ENCODE measurements at regions not wholly inside any gene's neighbourhood (a gene's known extent, or its start where the extent isn't known, plus 50 kb on each side); places are given as distances from the start of the nearest gene placed in this dataset.

DNA sequence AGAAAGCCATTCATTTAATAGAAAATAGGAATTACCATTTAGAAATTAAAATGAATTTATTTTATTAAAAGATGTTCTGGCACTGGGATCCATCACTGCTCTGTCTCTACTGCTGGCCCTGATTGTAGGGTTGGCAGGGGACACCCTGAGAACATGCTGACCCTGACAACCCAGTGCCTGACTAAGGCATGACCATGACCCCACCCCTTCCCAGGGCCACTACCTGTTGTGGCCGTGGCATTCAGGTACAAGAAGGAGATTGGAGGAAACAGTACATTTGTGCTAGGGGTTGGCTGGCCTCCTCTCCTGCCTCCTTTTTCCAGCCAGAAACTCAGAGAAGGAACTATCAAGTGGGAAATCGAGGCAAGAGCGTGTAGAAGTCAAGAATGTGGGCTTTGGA is 197.0 kb upstream of the ZMIZ1 start:
- Histone ChIP-seq H3K4me2 (ENCODE audit: low read length) (no peak overlapping the region), H3K27me3 (ENCODE audit: insufficient read depth, low read length, poor library complexity) (no peaks in the 10 kb centered on the region), H3K27ac (ENCODE audit: low read depth, low read length) (no peak overlapping the region), H3K4ac (ENCODE audit: low read depth, low read length) (no peak overlapping the region), H3K36me3 (ENCODE audit: control insufficient read depth, insufficient read depth, low read length) (no peaks in the 10 kb centered on the region), H3K18ac (ENCODE audit: low read length) (no peak overlapping the region), H2BK5ac (ENCODE audit: low read length) (no peak overlapping the region), H4K5ac (ENCODE audit: low read length) (no peak overlapping the region), H3K79me2 (ENCODE audit: control insufficient read depth, insufficient read depth, low read length) (no peaks in the 10 kb centered on the region), H2BK15ac (replicated peaks; ENCODE audit: low read depth) (no peak overlapping the region), H4K8ac (ENCODE audit: low read depth, low read length) (no peak overlapping the region), H3K23ac (ENCODE audit: low read length) (no peak overlapping the region), H2AK5ac (ENCODE audit: low read length) (no peak overlapping the region), H3K79me1 (ENCODE audit: low read length) (no peaks in the 10 kb centered on the region), H3K9ac (ENCODE audit: low read length) (no peak overlapping the region), H3K4me1 (ENCODE audit: control insufficient read depth, low read depth, low read length) (peaks cover 11% of the 10 kb centered on the region), H3K4me3 (ENCODE audit: low read length) (no peak overlapping the region), H3K56ac (ENCODE audit: low read length) (no peak overlapping the region), H2BK120ac (ENCODE audit: low read depth, low read length) (no peak overlapping the region)
- WGBS (ENCODE audit: extremely low coverage, insufficient coverage, low lambda C conversion rate) = no CpG with 5 or more reads among the region's 3 CpGs
- DNase-seq = no peak

DNA sequence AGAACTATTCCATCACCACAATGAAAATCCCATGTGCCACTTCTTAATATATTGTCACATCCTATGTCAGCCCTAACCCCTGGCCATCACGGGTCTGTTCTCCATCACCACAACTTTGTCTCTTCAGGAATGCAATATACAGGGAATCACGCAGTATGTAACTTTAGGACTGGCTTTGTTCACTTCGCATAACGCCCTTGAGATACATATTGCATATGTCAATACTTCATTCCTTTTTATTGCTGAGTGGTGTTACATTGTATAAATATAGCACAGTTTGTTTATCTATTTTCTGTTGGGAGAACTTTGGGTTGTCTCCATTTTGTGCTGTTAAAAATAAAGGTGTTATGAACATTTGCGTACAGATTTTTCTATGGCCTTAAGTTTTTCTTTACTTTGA is 195.4 kb upstream of the ZMIZ1 start:
- Histone ChIP-seq H2BK120ac (ENCODE audit: low read depth, low read length) (no peak overlapping the region), H3K36me3 (ENCODE audit: control insufficient read depth, insufficient read depth, low read length) (no peaks in the 10 kb centered on the region), H3K4me2 (ENCODE audit: low read length) (no peak overlapping the region), H3K4me1 (ENCODE audit: control insufficient read depth, low read depth, low read length) (peaks cover 11% of the 10 kb centered on the region), H3K79me1 (ENCODE audit: low read length) (no peaks in the 10 kb centered on the region), H3K23ac (ENCODE audit: low read length) (no peak overlapping the region), H4K8ac (ENCODE audit: low read depth, low read length) (no peak overlapping the region), H3K9ac (ENCODE audit: low read length) (no peak overlapping the region), H3K18ac (ENCODE audit: low read length) (no peak overlapping the region), H3K27me3 (ENCODE audit: insufficient read depth, low read length, poor library complexity) (no peaks in the 10 kb centered on the region), H2BK15ac (replicated peaks; ENCODE audit: low read depth) (no peak overlapping the region), H3K56ac (ENCODE audit: low read length) (no peak overlapping the region), H3K27ac (ENCODE audit: low read depth, low read length) (no peak overlapping the region), H2BK5ac (ENCODE audit: low read length) (no peak overlapping the region), H3K4ac (ENCODE audit: low read depth, low read length) (no peak overlapping the region), H3K79me2 (ENCODE audit: control insufficient read depth, insufficient read depth, low read length) (no peaks in the 10 kb centered on the region), H2AK5ac (ENCODE audit: low read length) (no peak overlapping the region), H4K5ac (ENCODE audit: low read length) (no peak overlapping the region), H3K4me3 (ENCODE audit: low read length) (no peak overlapping the region)
- no peak for DNase-seq
- WGBS (ENCODE audit: extremely low coverage, insufficient coverage, low lambda C conversion rate) = no CpG with 5 or more reads among the region's 5 CpGs

DNA sequence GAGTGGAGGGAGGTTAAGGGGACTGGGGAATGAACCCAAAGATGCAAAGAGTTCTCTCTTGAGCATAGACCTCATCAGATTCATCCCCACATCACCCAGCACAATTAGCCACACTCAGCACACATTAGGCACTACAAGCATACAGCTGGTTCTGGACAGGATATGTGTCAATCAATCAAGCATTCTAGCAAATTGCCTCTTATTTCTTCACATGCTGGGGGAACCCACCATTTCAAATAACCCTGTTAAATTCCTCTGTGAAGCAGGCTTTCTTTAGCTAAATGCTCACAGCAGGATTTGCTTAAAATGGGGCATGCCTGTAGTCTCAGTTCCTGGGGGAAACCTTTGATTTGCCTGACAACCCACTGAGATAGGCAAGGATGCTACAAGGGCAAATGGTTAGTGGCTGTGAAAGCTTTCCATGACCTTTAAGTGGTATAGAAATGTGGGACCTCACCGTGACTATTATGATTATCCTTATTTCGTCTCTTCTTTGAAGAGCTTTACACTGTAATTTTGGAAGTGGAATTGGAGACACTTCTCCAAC is 193.4 kb upstream of the ZMIZ1 start:
- no peak overlapping the region for H3K56ac ChIP-seq (ENCODE audit: low read length)
- H2BK15ac ChIP-seq (replicated peaks; ENCODE audit: low read depth) = no peak overlapping the region
- no peak overlapping the region for H4K8ac ChIP-seq (ENCODE audit: low read depth, low read length)
- H3K36me3 ChIP-seq (ENCODE audit: control insufficient read depth, insufficient read depth, low read length) = no peaks in the 10 kb centered on the region
- no peaks in the 10 kb centered on the region for H3K79me1 ChIP-seq (ENCODE audit: low read length)
- no peak overlapping the region for H3K4me3 ChIP-seq (ENCODE audit: low read length)
- H3K18ac ChIP-seq (ENCODE audit: low read length) = no peak overlapping the region
- H3K4ac ChIP-seq (ENCODE audit: low read depth, low read length) = no peak overlapping the region
- no peaks in the 10 kb centered on the region for H3K79me2 ChIP-seq (ENCODE audit: control insufficient read depth, insufficient read depth, low read length)
- H3K4me2 ChIP-seq (ENCODE audit: low read length) = no peak overlapping the region
- DNase-seq = peak; percentile 71
- H2BK5ac ChIP-seq (ENCODE audit: low read length) = no peak overlapping the region
- no peak overlapping the region for H3K9ac ChIP-seq (ENCODE audit: low read length)
- H3K4me1 ChIP-seq (ENCODE audit: control insufficient read depth, low read depth, low read length) = peaks cover 11% of the 10 kb centered on the region
- H2AK5ac ChIP-seq (ENCODE audit: low read length) = no peak overlapping the region
- no peak overlapping the region for H2BK120ac ChIP-seq (ENCODE audit: low read depth, low read length)
- no peak overlapping the region for H4K5ac ChIP-seq (ENCODE audit: low read length)
- no peak overlapping the region for H3K27ac ChIP-seq (ENCODE audit: low read depth, low read length)
- WGBS (ENCODE audit: extremely low coverage, insufficient coverage, low lambda C conversion rate) = no CpG with 5 or more reads among the region's 2 CpGs
- no peaks in the 10 kb centered on the region for H3K27me3 ChIP-seq (ENCODE audit: insufficient read depth, low read length, poor library complexity)
- H3K23ac ChIP-seq (ENCODE audit: low read length) = no peak overlapping the region

DNA sequence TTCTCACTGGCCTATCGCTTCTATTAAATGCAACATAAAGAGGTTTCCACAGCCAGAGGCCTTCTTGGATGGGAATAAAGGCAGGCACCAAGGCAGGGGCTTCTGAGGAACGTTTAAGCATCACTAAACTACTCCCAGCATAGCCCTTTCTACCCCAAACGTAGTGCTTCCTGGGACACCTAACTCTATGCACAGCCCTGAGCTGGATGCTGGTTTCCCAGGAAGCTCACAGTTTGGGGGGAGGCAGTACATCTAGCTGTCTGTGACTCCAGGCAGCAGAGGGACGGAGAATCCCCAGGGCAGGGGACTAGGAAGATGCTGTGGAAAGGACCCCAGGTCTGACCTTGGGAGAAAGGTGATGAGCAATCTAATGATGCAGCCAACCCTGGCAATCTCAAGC is 192.8 kb upstream of the ZMIZ1 start:
- H2AK5ac ChIP-seq (ENCODE audit: low read length) = no peak overlapping the region
- no peak overlapping the region for H3K4me3 ChIP-seq (ENCODE audit: low read length)
- no CpG with 5 or more reads among the region's 4 CpGs for WGBS (ENCODE audit: extremely low coverage, insufficient coverage, low lambda C conversion rate)
- H3K9ac ChIP-seq (ENCODE audit: low read length) = no peak overlapping the region
- H3K23ac ChIP-seq (ENCODE audit: low read length) = no peak overlapping the region
- peaks cover 11% of the 10 kb centered on the region for H3K4me1 ChIP-seq (ENCODE audit: control insufficient read depth, low read depth, low read length)
- H4K5ac ChIP-seq (ENCODE audit: low read length) = no peak overlapping the region
- H2BK15ac ChIP-seq (replicated peaks; ENCODE audit: low read depth) = no peak overlapping the region
- H2BK120ac ChIP-seq (ENCODE audit: low read depth, low read length) = no peak overlapping the region
- H3K27me3 ChIP-seq (ENCODE audit: insufficient read depth, low read length, poor library complexity) = no peaks in the 10 kb centered on the region
- H3K56ac ChIP-seq (ENCODE audit: low read length) = no peak overlapping the region
- H3K36me3 ChIP-seq (ENCODE audit: control insufficient read depth, insufficient read depth, low read length) = no peaks in the 10 kb centered on the region
- no peaks in the 10 kb centered on the region for H3K79me2 ChIP-seq (ENCODE audit: control insufficient read depth, insufficient read depth, low read length)
- no peak overlapping the region for H3K27ac ChIP-seq (ENCODE audit: low read depth, low read length)
- H2BK5ac ChIP-seq (ENCODE audit: low read length) = no peak overlapping the region
- no peak for DNase-seq
- no peak overlapping the region for H3K4me2 ChIP-seq (ENCODE audit: low read length)
- no peaks in the 10 kb centered on the region for H3K79me1 ChIP-seq (ENCODE audit: low read length)
- no peak overlapping the region for H4K8ac ChIP-seq (ENCODE audit: low read depth, low read length)
- H3K18ac ChIP-seq (ENCODE audit: low read length) = no peak overlapping the region
- H3K4ac ChIP-seq (ENCODE audit: low read depth, low read length) = no peak overlapping the region

DNA sequence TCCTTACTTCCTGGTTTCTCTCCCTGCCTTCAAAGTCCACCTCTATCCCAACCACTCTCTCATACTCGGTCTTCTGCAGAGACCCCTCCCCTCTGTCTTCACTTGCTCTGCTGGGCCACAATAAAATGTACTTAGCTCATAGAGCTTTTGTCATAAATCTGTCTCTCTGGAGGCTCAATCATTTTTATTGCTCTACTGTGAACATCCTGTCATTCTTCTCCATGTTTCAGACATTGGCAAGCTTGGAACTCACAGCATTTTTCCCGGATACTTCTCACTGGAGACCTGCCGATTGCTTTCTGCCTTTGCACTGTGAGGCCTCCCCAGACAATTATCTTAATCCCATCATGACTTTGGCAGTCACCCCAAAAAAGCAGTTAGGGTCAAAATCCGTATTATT is 192.3 kb upstream of the ZMIZ1 start:
- Histone ChIP-seq H3K27ac (ENCODE audit: low read depth, low read length) (no peak overlapping the region), H3K4me3 (ENCODE audit: low read length) (no peak overlapping the region), H4K5ac (ENCODE audit: low read length) (no peak overlapping the region), H3K4ac (ENCODE audit: low read depth, low read length) (no peak overlapping the region), H3K36me3 (ENCODE audit: control insufficient read depth, insufficient read depth, low read length) (no peaks in the 10 kb centered on the region), H4K8ac (ENCODE audit: low read depth, low read length) (no peak overlapping the region), H3K56ac (ENCODE audit: low read length) (no peak overlapping the region), H3K79me1 (ENCODE audit: low read length) (no peaks in the 10 kb centered on the region), H3K4me1 (ENCODE audit: control insufficient read depth, low read depth, low read length) (peaks cover 11% of the 10 kb centered on the region), H3K4me2 (ENCODE audit: low read length) (no peak overlapping the region), H3K9ac (ENCODE audit: low read length) (no peak overlapping the region), H3K27me3 (ENCODE audit: insufficient read depth, low read length, poor library complexity) (no peaks in the 10 kb centered on the region), H2BK15ac (replicated peaks; ENCODE audit: low read depth) (no peak overlapping the region), H3K23ac (ENCODE audit: low read length) (no peak overlapping the region), H3K79me2 (ENCODE audit: control insufficient read depth, insufficient read depth, low read length) (no peaks in the 10 kb centered on the region), H3K18ac (ENCODE audit: low read length) (no peak overlapping the region), H2BK5ac (ENCODE audit: low read length) (no peak overlapping the region), H2AK5ac (ENCODE audit: low read length) (no peak overlapping the region), H2BK120ac (ENCODE audit: low read depth, low read length) (no peak overlapping the region)
- no CpG with 5 or more reads among the region's 4 CpGs for WGBS (ENCODE audit: extremely low coverage, insufficient coverage, low lambda C conversion rate)
- DNase-seq = no peak

DNA sequence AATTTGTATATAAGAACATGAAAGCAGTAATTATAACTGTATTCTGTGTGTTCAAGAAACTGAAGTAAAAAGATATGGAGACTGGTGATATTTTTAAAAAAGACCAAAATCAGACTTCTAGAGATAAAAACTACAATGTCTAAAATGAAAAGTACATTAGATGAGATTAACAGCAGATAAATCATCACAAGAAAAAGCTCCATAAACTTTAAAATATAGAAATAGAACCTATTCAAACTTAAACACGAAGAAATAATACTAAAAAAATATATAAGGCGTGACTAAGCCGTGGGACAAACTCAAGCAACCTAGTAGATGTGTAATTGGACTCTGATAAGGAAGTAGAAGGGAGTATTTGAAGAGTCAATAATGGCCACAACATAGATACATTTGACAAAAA is 189.1 kb upstream of the ZMIZ1 start:
- Histone ChIP-seq H2BK5ac (ENCODE audit: low read length) (no peak overlapping the region), H3K79me2 (ENCODE audit: control insufficient read depth, insufficient read depth, low read length) (no peaks in the 10 kb centered on the region), H3K18ac (ENCODE audit: low read length) (no peak overlapping the region), H3K4ac (ENCODE audit: low read depth, low read length) (no peak overlapping the region), H3K27ac (ENCODE audit: low read depth, low read length) (no peak overlapping the region), H2BK120ac (ENCODE audit: low read depth, low read length) (no peak overlapping the region), H3K4me3 (ENCODE audit: low read length) (no peak overlapping the region), H2BK15ac (replicated peaks; ENCODE audit: low read depth) (no peak overlapping the region), H3K79me1 (ENCODE audit: low read length) (no peaks in the 10 kb centered on the region), H3K9ac (ENCODE audit: low read length) (no peak overlapping the region), H3K27me3 (ENCODE audit: insufficient read depth, low read length, poor library complexity) (no peaks in the 10 kb centered on the region), H3K36me3 (ENCODE audit: control insufficient read depth, insufficient read depth, low read length) (no peaks in the 10 kb centered on the region), H2AK5ac (ENCODE audit: low read length) (no peak overlapping the region), H3K23ac (ENCODE audit: low read length) (no peak overlapping the region), H4K8ac (ENCODE audit: low read depth, low read length) (no peak overlapping the region), H4K5ac (ENCODE audit: low read length) (no peak overlapping the region), H3K4me1 (ENCODE audit: control insufficient read depth, low read depth, low read length) (peaks cover 11% of the 10 kb centered on the region), H3K56ac (ENCODE audit: low read length) (no peak overlapping the region), H3K4me2 (ENCODE audit: low read length) (no peak overlapping the region)
- WGBS (ENCODE audit: extremely low coverage, insufficient coverage, low lambda C conversion rate) = no CpG with 5 or more reads among the region's 3 CpGs
- no peak for DNase-seq

Data from mesendoderm (in vitro differentiated cells).